Activated naive CD8-positive, alpha-beta T cell treated with anti-CD3 and anti-CD28 coated beads, Interleukin-2, amount 10 ng/mL, durations not matched to agents 7 days and 5 days (primary cell): ENCODE measurements at regions not wholly inside any gene's neighbourhood (a gene's known extent, or its start where the extent isn't known, plus 50 kb on each side); places are given as distances from the start of the nearest gene placed in this dataset.

ENCODE experiments used
- ATAC-seq: fragments of 150-1000 bp; cut with Tn5 transposase; one replicate; pipeline ENCODE4 v1.10.0; 2021; ENCODE audit warnings: low read depth, moderate library complexity
- POLR2A ChIA-PET: fragments of 350-600 bp; sonication (Branson Sonifier 250); formaldehyde crosslinking; loops from one replicate; lab custom pipeline; 2021; ENCODE audit warnings: antibody characterized with exemption; lab: Charles Lee
- DNase-seq: peaks from one replicate; pipeline ENCODE4 v3.0.0; 2021
- H3K27ac Mint-ChIP-seq: one replicate; pipeline ENCODE4 v1.8.0; 2022; ENCODE audit warnings: mild to moderate bottlenecking, mixed read lengths
- H3K27me3 Mint-ChIP-seq: one replicate; pipeline ENCODE4 v1.8.0; 2022; ENCODE audit warnings: mild to moderate bottlenecking, moderate library complexity, mixed read lengths
- H3K36me3 Mint-ChIP-seq: one replicate; pipeline ENCODE4 v1.8.0; 2021; ENCODE audit warnings: mild to moderate bottlenecking, mixed read lengths
- H3K4me1 Mint-ChIP-seq: one replicate; pipeline ENCODE4 v1.8.0; 2021; ENCODE audit warnings: mixed read lengths
- H3K4me3 Mint-ChIP-seq: one replicate; pipeline ENCODE4 v1.8.0; 2022; ENCODE audit warnings: mild to moderate bottlenecking, moderate library complexity, mixed read lengths
- H3K9me3 Mint-ChIP-seq: one replicate; pipeline ENCODE4 v1.8.0; 2021; ENCODE audit warnings: mixed read lengths

- POLR2A ChIA-PET = no interaction called here
- DNase-seq = no peak
- no peak overlapping the region for H3K4me3 Mint-ChIP-seq
- H3K9me3 Mint-ChIP-seq = no peaks in the 10 kb centered on the region
- peaks cover 5% of the 10 kb centered on the region for H3K4me1 Mint-ChIP-seq
- peaks cover 27% of the 10 kb centered on the region for H3K27me3 Mint-ChIP-seq
- no peak overlapping the region for H3K27ac Mint-ChIP-seq
- ATAC-seq = no peak
- peaks cover 1% of the 10 kb centered on the region for H3K36me3 Mint-ChIP-seq
Measured at GRCh38 chr11:8794677-8795103, 112.1 kb downstream of the RPL27A start.

- no peak for ATAC-seq
- no peak for DNase-seq
- POLR2A ChIA-PET = no interaction called here
- Mint-ChIP-seq H3K27ac (no peak overlapping the region), H3K4me1 (peaks cover 2% of the 10 kb centered on the region), H3K4me3 (no peak overlapping the region), H3K9me3 (no peaks in the 10 kb centered on the region), H3K27me3 (peaks cover 27% of the 10 kb centered on the region), H3K36me3 (peaks cover 1% of the 10 kb centered on the region)
Measured at GRCh38 chr11:8796941-8797340, 114.0 kb upstream of the AKIP1 start.

GRCh38 chr11:8799273-8799672, 111.7 kb upstream of the AKIP1 start:
- no peaks in the 10 kb centered on the region for H3K9me3 Mint-ChIP-seq
- peaks cover 1% of the 10 kb centered on the region for H3K36me3 Mint-ChIP-seq

GRCh38 chr11:8800520-8801110, 110.4 kb upstream of the AKIP1 start:
- POLR2A ChIA-PET = no interaction called here
- H3K36me3 Mint-ChIP-seq = peaks cover 1% of the 10 kb centered on the region
- H3K27ac Mint-ChIP-seq = no peak overlapping the region
- DNase-seq (no peak), ATAC-seq (no peak)
- peaks cover 2% of the 10 kb centered on the region for H3K4me1 Mint-ChIP-seq
- H3K27me3 Mint-ChIP-seq = peaks cover 14% of the 10 kb centered on the region
- H3K9me3 Mint-ChIP-seq = no peaks in the 10 kb centered on the region
- H3K4me3 Mint-ChIP-seq = no peak overlapping the region

More at GRCh38 chr11:8799273-8799672, 111.7 kb upstream of the AKIP1 start:
- Mint-ChIP-seq H3K27me3 (peaks cover 16% of the 10 kb centered on the region), H3K27ac (no peak overlapping the region), H3K4me1 (peaks cover 2% of the 10 kb centered on the region), H3K4me3 (no peak overlapping the region)
- ATAC-seq (no peak), DNase-seq (no peak)
- POLR2A ChIA-PET = interaction anchor here (0.6 kb wide), 1 partner anchor 516 kb away, joined by 4 read pairs; no protein-coding TSS in a partner anchor

- no peak overlapping the region for H3K27ac Mint-ChIP-seq
- peaks cover 2% of the 10 kb centered on the region for H3K4me1 Mint-ChIP-seq
- ATAC-seq = no peak
- no peak for DNase-seq
- POLR2A ChIA-PET = no interaction called here
- H3K36me3 Mint-ChIP-seq = peaks cover 1% of the 10 kb centered on the region
- no peak overlapping the region for H3K4me3 Mint-ChIP-seq
- H3K27me3 Mint-ChIP-seq = peaks cover 13% of the 10 kb centered on the region
- no peaks in the 10 kb centered on the region for H3K9me3 Mint-ChIP-seq
Measured at GRCh38 chr11:8801121-8801520, 109.9 kb upstream of the AKIP1 start.

- POLR2A ChIA-PET = no interaction called here
- ATAC-seq (no peak), DNase-seq (no peak)
- no peak overlapping the region for H3K27ac Mint-ChIP-seq
- H3K4me3 Mint-ChIP-seq = no peak overlapping the region
- no peaks in the 10 kb centered on the region for H3K4me1 Mint-ChIP-seq
- no peaks in the 10 kb centered on the region for H3K9me3 Mint-ChIP-seq
- H3K36me3 Mint-ChIP-seq = peaks cover 1% of the 10 kb centered on the region
- H3K27me3 Mint-ChIP-seq = peaks cover 13% of the 10 kb centered on the region
Measured at GRCh38 chr11:8802251-8802650, 108.7 kb upstream of the AKIP1 start.

GRCh38 chr11:8803973-8804372, 107.0 kb upstream of the AKIP1 start:
- Mint-ChIP-seq H3K27me3 (peaks cover 4% of the 10 kb centered on the region), H3K4me1 (no peaks in the 10 kb centered on the region), H3K36me3 (peaks cover 1% of the 10 kb centered on the region), H3K27ac (no peak overlapping the region), H3K9me3 (no peaks in the 10 kb centered on the region), H3K4me3 (no peak overlapping the region)
- ATAC-seq = no peak
- POLR2A ChIA-PET = no interaction called here
- DNase-seq = no peak

GRCh38 chr11:8805296-8805695, 105.7 kb upstream of the AKIP1 start:
- no peaks in the 10 kb centered on the region for H3K9me3 Mint-ChIP-seq
- no peak for ATAC-seq
- H3K36me3 Mint-ChIP-seq = no peaks in the 10 kb centered on the region
- POLR2A ChIA-PET = no interaction called here
- peaks cover 2% of the 10 kb centered on the region for H3K4me1 Mint-ChIP-seq
- no peak overlapping the region for H3K27ac Mint-ChIP-seq
- peaks cover 8% of the 10 kb centered on the region for H3K27me3 Mint-ChIP-seq
- H3K4me3 Mint-ChIP-seq = no peak overlapping the region
- DNase-seq = no peak

GRCh38 chr11:8806974-8807373, 104.0 kb upstream of the AKIP1 start:
- ATAC-seq (no peak), DNase-seq (no peak)
- no peak overlapping the region for H3K4me3 Mint-ChIP-seq
- H3K9me3 Mint-ChIP-seq = no peaks in the 10 kb centered on the region
- H3K36me3 Mint-ChIP-seq = no peaks in the 10 kb centered on the region
- peaks cover 19% of the 10 kb centered on the region for H3K27me3 Mint-ChIP-seq
- POLR2A ChIA-PET = no interaction called here
- H3K27ac Mint-ChIP-seq = no peak overlapping the region
- H3K4me1 Mint-ChIP-seq = peaks cover 7% of the 10 kb centered on the region

- H3K4me1 Mint-ChIP-seq = peaks cover 7% of the 10 kb centered on the region
- ATAC-seq (no peak), DNase-seq (no peak)
- H3K27me3 Mint-ChIP-seq = peaks cover 19% of the 10 kb centered on the region
- no peak overlapping the region for H3K27ac Mint-ChIP-seq
- no peak overlapping the region for H3K4me3 Mint-ChIP-seq
- H3K36me3 Mint-ChIP-seq = no peaks in the 10 kb centered on the region
- POLR2A ChIA-PET = no interaction called here
- no peaks in the 10 kb centered on the region for H3K9me3 Mint-ChIP-seq
Measured at GRCh38 chr11:8807544-8808225, 103.3 kb upstream of the AKIP1 start.

- H3K27ac Mint-ChIP-seq = no peak overlapping the region
- DNase-seq (no peak), ATAC-seq (no peak)
- POLR2A ChIA-PET = no interaction called here
- H3K27me3 Mint-ChIP-seq = peaks cover 19% of the 10 kb centered on the region
- peaks cover 9% of the 10 kb centered on the region for H3K4me1 Mint-ChIP-seq
- no peaks in the 10 kb centered on the region for H3K36me3 Mint-ChIP-seq
- H3K9me3 Mint-ChIP-seq = no peaks in the 10 kb centered on the region
- H3K4me3 Mint-ChIP-seq = no peak overlapping the region
Measured at GRCh38 chr11:8808226-8808585, 102.8 kb upstream of the AKIP1 start.

- POLR2A ChIA-PET = no interaction called here
- no peaks in the 10 kb centered on the region for H3K36me3 Mint-ChIP-seq
- ATAC-seq = no peak
- no peak overlapping the region for H3K27ac Mint-ChIP-seq
- no peak overlapping the region for H3K4me3 Mint-ChIP-seq
- DNase-seq = no peak
- H3K27me3 Mint-ChIP-seq = peaks cover 19% of the 10 kb centered on the region
- H3K4me1 Mint-ChIP-seq = peaks cover 10% of the 10 kb centered on the region
- no peaks in the 10 kb centered on the region for H3K9me3 Mint-ChIP-seq
Measured at GRCh38 chr11:8809241-8809938, 101.6 kb upstream of the AKIP1 start.

GRCh38 chr11:8809939-8810539, 101.0 kb upstream of the AKIP1 start:
- peak overlapping the region; percentile 76 for H3K4me3 Mint-ChIP-seq
- POLR2A ChIA-PET = interaction anchor here (0.9 kb wide), 1 partner anchor 128 kb away, joined by 4 read pairs; the partner anchor contains the start of genes RPL27A and TRIM66

More at GRCh38 chr11:8809939-8810539, 101.0 kb upstream of the AKIP1 start:
- H3K36me3 Mint-ChIP-seq = no peaks in the 10 kb centered on the region
- no peaks in the 10 kb centered on the region for H3K9me3 Mint-ChIP-seq
- no peak overlapping the region for H3K27ac Mint-ChIP-seq
- DNase-seq (no peak), ATAC-seq (no peak)
- peaks cover 19% of the 10 kb centered on the region for H3K27me3 Mint-ChIP-seq
- peaks cover 10% of the 10 kb centered on the region for H3K4me1 Mint-ChIP-seq
